Astrocyte (in vitro differentiated cells and primary cell): ENCODE measurements at regions not wholly inside any gene's neighbourhood (a gene's known extent, or its start where the extent isn't known, plus 50 kb on each side); places are given as distances from the start of the nearest gene placed in this dataset.

Source experiments
- CTCF ChIP-seq: IDR thresholded peaks from 2 replicates; pipeline ENCODE4 v1.5.1; 2011; ENCODE audit warnings: low read depth, mild to moderate bottlenecking, inconsistent platforms, low read length, moderate library complexity; ENCODE audit not compliant: insufficient read depth
- EZH2 ChIP-seq: IDR thresholded peaks from 2 replicates; pipeline ENCODE4 v1.6.1; 2012; ENCODE audit warnings: mild to moderate bottlenecking, low read length, inconsistent platforms; ENCODE audit not compliant: insufficient read depth

- no peak for TF ChIP-seq CTCF
- TF ChIP-seq EZH2 = no peak
Observed at GRCh38 chr3:101970905-101971304, 121.6 kb downstream of the NFKBIZ start.
